Astrocyte (in vitro differentiated cells and primary cell): ENCODE measurements at regions not wholly inside any gene's neighbourhood (a gene's known extent, or its start where the extent isn't known, plus 50 kb on each side); places are given as distances from the start of the nearest gene placed in this dataset.
"Not testable (repeated sequence)": the region's sequence is repeated elsewhere in the genome, so short reads cannot be mapped to it uniquely, and the experiment has no call there.

Experiments used
- CTCF ChIP-seq: IDR thresholded peaks from 2 replicates; pipeline ENCODE4 v1.5.1; 2011; ENCODE audit warnings: low read depth, mild to moderate bottlenecking, inconsistent platforms, low read length, moderate library complexity; ENCODE audit not compliant: insufficient read depth
- EZH2 ChIP-seq: IDR thresholded peaks from 2 replicates; pipeline ENCODE4 v1.6.1; 2012; ENCODE audit warnings: mild to moderate bottlenecking, low read length, inconsistent platforms; ENCODE audit not compliant: insufficient read depth

GRCh38 chr21:6157515-6157914, 4363.9 kb upstream of the TPTE start:
- not testable (repeated sequence) for TF ChIP-seq CTCF, EZH2
